ENCODE measurements at regions not wholly inside any gene's neighbourhood (a gene's known extent, or its start where the extent isn't known, plus 50 kb on each side); places are given as distances from the start of the nearest gene placed in this dataset.

- TF ChIP-seq CTCF (IDR thresholded peaks at IDR 0.05), result no peak
- no peak for TF ChIP-seq POLR2A (IDR thresholded peaks at IDR 0.05)
These were observed 159.1 kb downstream of the YIPF5 start for GRCh38 chr5:144011388-144011787.
